ES-I3 (cell line): ENCODE measurements at regions not wholly inside any gene's neighbourhood (a gene's known extent, or its start where the extent isn't known, plus 50 kb on each side); places are given as distances from the start of the nearest gene placed in this dataset.
"Not testable (repeated sequence)": the region's sequence is repeated elsewhere in the genome, so short reads cannot be mapped to it uniquely, and the experiment has no call there.

ENCODE experiments used
- H3K36me3 ChIP-seq: 2 replicates; pipeline ENCODE4 v1.6.1; 2013; ENCODE audit warnings: mild to moderate bottlenecking, low read length, control low read depth, moderate library complexity; ENCODE audit not compliant: insufficient read depth
- H3K4me1 ChIP-seq: 2 replicates; pipeline ENCODE4 v1.6.1; 2013; ENCODE audit warnings: mild to moderate bottlenecking, control low read depth, low read length; ENCODE audit not compliant: insufficient read depth
- H3K9ac ChIP-seq: 2 replicates; pipeline ENCODE4 v1.6.1; 2013; ENCODE audit warnings: low read depth, mild to moderate bottlenecking, low read length, moderate library complexity
- H3K9me3 ChIP-seq: 2 replicates; pipeline ENCODE4 v1.6.1; 2013; ENCODE audit warnings: mild to moderate bottlenecking, low read length, moderate library complexity; ENCODE audit not compliant: control insufficient read depth, insufficient read depth

DNA sequence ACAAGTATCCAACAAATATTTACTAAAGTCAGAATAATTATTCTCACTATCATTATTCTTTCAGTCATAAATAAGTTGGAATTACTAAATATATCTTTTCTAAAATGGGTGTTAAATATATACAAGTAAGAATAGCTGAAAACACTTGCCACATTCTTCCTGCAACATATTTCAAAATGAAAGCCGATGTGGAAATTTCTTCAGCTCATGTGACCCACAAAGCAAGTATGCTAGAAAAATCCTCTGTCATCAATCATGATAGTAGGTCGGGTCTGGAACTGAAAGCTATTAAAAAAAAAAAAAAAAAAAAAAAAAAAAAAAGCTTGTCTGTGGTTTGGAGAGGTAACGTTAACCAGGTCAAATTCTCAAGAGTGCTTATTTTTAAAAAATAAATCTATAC, 344.7 kb downstream of the NEBL start:
- H3K36me3 ChIP-seq, result no peaks in the 10 kb centered on the region; the same call in 1 of the 2 replicates
- no peak overlapping the region for H3K9ac ChIP-seq
- H3K9me3 ChIP-seq, result no peaks in the 10 kb centered on the region; the same call in 1 of the 2 replicates
- no peaks in the 10 kb centered on the region for H3K4me1 ChIP-seq

DNA sequence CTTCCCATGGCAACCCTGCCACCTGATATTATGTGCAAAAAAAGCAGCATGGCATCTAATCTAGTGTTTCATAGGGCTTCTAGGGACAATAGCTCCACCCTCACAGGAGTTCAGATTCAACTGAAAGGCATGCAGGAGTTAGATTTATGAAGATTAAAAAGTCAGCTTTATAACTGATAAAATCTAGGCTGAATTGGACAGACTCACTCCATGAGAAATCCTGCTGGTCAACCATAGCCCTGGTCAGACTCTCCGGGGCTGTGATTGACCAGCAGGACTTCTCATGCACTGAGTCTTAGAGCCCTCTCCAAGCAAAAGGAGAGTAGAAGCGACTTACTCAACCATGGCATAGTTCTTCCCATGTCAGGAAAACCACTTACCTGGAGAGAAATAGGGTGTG, 345.4 kb downstream of the NEBL start:
- H3K9ac ChIP-seq, result no peak overlapping the region
- no peaks in the 10 kb centered on the region; the same call in 1 of the 2 replicates for H3K9me3 ChIP-seq
- H3K36me3 ChIP-seq, result no peaks in the 10 kb centered on the region; the same call in 1 of the 2 replicates
- no peaks in the 10 kb centered on the region for H3K4me1 ChIP-seq

DNA sequence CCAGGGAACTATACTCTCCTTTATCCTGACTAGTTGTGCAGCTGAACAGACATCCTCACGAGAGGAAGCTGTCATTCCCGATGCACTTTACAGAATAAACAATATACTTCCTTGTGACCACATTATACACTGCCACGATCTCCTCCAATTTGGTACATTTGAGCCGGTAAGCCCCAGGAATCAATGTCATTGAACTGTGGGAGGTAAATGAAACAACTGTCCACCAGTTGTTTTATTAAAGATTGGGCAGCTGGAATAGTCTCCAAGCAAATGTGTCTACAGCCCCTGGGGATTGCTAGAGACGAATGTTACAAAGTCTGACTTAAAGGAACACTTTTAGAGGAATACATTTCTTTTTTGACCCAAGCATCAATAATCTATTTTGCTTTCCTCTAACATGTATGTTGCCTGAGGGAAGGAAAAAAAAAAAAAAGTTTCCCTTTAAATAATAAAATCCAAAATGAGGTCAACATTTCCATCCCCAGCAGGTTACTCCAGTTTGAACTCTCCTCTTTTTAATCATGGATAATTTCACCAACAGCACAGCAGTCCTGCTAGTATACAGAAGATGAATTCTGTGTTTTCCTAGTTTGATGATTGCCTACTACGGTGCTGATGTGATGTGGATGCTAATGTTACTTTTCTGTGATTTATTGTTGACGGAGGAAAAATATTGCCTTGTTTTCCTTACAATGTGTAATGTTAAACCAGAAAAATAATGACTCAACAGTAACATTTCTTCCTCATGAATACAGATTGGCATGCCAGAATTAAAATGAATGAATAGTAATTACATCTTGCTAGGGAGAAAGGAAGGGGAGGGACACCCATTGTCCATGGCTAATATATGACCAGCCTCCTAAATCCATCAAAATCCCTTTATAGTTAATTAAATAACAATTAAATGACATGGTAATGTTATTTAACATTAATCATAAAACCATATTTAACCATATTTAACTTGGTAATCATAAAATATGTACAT, 360.9 kb downstream of the NEBL start:
- H3K36me3 ChIP-seq, result no peaks in the 10 kb centered on the region
- H3K9me3 ChIP-seq, result no peaks in the 10 kb centered on the region; the same call in none of the 2 replicates
- no peaks in the 10 kb centered on the region for H3K4me1 ChIP-seq
- no peak overlapping the region for H3K9ac ChIP-seq

DNA sequence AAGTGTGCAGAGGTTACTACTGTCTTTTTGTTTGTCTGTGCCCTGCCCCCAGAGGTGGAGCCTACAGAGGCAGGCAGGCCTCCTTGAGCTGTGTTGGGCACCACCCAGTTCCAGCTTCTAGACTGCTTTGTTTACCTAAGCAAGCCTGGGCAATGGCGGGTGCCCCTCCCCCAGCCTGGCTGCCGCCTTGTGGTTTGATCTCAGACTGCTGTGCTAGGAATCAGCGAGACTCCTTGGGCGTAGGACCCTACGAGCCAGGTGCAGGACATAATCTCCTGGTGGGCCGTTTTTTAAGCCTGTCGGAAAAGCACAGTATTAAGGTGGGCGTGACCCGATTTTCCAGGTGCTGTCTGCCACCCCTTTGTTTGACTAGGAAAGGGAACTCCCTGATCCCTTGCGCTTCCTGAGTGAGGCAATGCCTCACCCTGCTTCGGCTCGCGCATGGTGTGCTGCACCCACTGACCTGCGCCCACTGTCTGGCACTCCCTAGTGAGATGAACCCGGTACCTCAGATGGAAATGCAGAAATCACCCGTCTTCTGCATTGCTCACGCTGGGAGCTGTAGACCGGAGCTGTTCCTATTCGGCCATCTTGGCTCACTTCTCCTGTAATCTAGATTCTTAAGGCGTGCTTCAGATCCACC, 365.7 kb downstream of the NEBL start:
- H3K9ac ChIP-seq, H3K36me3 ChIP-seq, H3K4me1 ChIP-seq, H3K9me3 ChIP-seq: not testable (repeated sequence)

DNA sequence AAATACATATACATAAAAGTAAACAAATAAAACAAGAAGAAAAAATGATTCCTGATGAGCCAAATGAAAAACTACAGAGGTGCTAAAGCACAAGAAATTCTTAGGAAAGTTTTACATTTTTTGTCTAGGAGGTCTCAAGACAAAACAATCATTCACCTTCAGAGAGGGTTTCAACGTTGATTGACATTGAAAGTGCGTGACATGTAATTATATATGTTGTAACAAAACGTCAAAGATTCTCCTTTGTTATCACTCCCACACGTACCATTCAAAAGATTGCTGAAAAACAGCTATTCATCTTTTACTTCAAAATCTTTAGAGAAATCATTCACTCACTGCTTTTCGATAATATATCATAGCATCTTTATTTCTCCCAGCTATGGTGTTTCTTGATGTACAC, 375.9 kb downstream of the NEBL start:
- H3K36me3 ChIP-seq, result no peaks in the 10 kb centered on the region

DNA sequence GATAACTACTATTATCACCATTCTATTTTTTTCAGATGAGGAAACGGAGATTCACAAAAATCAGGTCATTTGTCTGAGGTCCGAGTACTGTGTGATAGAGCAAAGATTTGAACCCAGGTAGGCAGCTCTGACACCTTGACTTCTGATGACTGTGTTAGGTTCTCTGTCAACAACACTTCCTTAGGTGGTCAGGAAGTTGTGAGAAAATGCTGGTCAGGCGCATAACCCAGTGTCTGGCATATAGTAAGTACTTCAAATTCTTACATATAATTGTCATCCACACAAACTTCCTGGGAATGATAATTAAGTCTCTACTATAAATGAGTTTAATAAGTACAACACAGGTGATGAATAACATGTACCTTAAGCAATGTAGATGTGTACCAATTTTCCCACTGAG, 381.5 kb downstream of the NEBL start:
- no peak overlapping the region for H3K9ac ChIP-seq
- H3K4me1 ChIP-seq, result no peaks in the 10 kb centered on the region
- no peaks in the 10 kb centered on the region for H3K36me3 ChIP-seq
- H3K9me3 ChIP-seq, result peaks cover 3% of the 10 kb centered on the region; the same call in 1 of the 2 replicates

More for the DNA sequence above, 375.9 kb downstream of the NEBL start:
- Histone ChIP-seq H3K9ac (no peak overlapping the region), H3K4me1 (no peaks in the 10 kb centered on the region), H3K9me3 (no peaks in the 10 kb centered on the region)

DNA sequence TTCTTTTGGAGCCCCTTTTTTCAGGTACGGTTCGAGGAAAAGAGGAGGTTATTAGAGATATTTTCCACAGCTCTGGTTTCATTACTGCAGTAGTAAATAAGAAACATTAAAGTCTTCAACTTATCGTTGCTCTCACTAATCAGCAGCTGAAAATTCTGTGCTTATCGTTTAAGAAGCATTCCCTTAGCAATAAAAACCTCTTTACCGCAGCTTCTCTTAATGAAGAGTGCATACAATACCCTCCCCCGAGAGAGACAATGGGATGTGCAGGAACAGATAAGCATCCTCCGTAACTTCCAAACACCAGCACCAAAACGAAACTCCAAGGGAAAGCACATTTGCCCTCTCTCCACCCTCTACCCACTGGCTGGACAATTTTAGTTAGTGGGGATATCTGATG, 384.5 kb downstream of the NEBL start:
- Histone ChIP-seq H3K9ac (no peak overlapping the region), H3K9me3 (peaks cover 3% of the 10 kb centered on the region; the same call in 1 of the 2 replicates), H3K4me1 (no peaks in the 10 kb centered on the region), H3K36me3 (no peaks in the 10 kb centered on the region; the same call in 1 of the 2 replicates)

DNA sequence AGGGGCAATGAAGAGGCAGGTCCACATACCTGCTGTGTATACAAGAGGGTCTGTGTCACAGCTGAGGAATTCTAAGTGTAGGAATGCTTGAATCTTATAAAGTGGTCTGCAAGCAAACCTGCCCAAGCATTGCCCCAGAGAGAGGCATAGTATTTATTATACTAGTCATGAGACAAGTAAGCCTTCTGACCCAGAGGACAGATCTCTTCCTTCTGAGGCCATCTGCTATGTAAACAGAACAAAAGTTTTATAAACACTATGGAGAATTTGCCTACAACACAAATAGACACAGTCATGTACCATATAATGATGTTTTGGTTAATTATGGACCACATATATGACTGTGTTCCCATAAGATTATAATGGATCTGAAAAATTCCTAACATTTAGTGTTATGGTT, 388.2 kb downstream of the NEBL start:
- no peaks in the 10 kb centered on the region; the same call in 1 of the 2 replicates for H3K36me3 ChIP-seq
- no peak overlapping the region for H3K9ac ChIP-seq
- no peaks in the 10 kb centered on the region for H3K4me1 ChIP-seq
- peaks cover 3% of the 10 kb centered on the region; the same call in 1 of the 2 replicates for H3K9me3 ChIP-seq

DNA sequence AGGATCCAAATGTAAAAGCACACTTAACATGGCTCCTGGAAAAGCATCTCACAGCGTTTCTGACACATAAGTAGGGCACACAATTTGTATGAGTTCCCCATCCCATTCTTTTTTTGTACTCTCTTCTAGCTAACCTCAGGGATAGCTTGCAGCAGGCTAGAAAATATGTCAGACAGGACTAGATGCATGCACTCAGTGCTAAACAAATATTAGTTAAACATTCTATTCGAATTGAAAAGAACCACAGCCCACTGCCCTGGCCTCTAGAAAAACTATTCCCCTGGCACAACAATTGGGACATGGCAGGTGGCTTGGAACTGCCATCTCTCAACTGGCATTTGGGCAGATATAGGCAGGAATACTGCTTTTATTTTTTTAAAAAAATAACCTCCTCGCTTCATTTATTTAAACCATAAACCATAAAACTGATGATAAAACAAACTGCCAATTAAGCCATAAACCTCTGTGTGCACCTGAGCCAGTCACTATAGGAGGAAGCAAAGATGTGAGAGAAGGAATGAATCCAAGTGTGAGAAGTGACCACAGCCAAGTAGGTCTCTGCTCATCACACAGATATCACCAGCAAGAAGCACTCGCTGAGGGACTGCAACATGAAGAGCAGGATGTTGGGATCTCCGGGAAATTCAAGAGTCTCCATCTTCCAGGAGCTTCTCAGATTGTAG, 394.1 kb downstream of the NEBL start:
- no peaks in the 10 kb centered on the region for H3K36me3 ChIP-seq
- H3K4me1 ChIP-seq, result no peaks in the 10 kb centered on the region
- no peaks in the 10 kb centered on the region for H3K9me3 ChIP-seq
- H3K9ac ChIP-seq, result no peak overlapping the region

DNA sequence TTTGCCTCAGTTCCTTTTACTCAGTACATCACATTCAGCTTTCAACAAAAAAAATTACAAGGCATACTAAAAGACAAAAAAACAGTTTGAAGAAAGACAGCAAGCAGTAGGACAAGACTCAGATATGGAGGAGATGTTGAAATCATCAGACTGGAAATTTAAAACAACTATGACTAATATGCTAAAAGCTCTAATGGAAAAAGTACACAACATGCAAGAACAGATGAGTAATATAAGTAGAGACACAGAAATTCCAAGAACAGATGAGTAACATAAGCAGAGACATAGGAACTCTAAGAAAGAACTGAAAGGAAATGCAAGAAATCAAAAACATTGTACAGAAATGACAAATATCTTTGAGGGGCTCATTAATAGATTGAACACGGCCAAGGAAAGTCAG, 402.6 kb downstream of the NEBL start:
- H3K36me3 ChIP-seq, result no peaks in the 10 kb centered on the region
- H3K9me3 ChIP-seq, result peaks cover 3% of the 10 kb centered on the region
- H3K4me1 ChIP-seq, result no peaks in the 10 kb centered on the region
- no peak overlapping the region for H3K9ac ChIP-seq

DNA sequence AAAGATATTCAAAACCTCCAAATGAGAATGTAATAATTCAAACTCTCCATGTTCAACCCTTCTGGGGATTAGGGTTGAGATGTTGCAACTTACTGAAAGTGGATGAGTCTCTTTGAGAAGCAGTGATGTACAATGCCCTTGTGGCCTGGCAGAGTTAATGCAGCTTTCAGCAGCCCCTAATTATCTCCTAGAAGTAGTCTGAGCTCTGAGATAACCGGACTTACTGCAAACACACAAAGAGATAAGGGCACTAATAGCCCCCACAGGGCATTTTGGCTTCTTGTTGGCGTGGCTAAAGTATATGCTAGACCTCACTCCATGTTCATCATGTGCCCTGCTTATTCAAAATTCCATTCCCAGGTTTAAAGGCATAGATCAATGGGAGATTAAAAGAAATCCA, 404.7 kb downstream of the NEBL start:
- H3K9ac ChIP-seq, result no peak overlapping the region
- peaks cover 3% of the 10 kb centered on the region for H3K9me3 ChIP-seq

DNA sequence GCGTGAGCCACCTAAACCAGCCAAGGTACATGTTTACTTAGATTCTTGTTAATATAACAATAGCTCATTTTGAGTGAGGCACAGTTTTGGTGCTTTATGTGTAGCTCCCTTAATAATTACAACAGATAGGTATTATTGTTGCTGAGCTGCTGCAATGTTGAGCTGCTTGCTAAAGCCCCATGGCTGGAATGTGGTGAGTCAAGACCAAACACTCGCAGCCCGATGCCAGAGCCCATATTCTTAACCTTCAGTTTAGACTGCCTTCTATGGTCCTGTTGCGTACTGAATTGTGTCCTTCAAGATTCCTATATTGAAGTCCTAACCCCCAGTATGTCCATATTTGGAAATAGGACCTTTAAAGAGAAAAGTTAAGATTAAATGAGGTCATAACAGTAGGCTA, 407.1 kb downstream of the NEBL start:
- Histone ChIP-seq H3K9ac (no peak overlapping the region), H3K36me3 (no peaks in the 10 kb centered on the region), H3K9me3 (peaks cover 3% of the 10 kb centered on the region), H3K4me1 (no peaks in the 10 kb centered on the region)

More for the DNA sequence above, 404.7 kb downstream of the NEBL start:
- H3K4me1 ChIP-seq, result no peaks in the 10 kb centered on the region
- H3K36me3 ChIP-seq, result no peaks in the 10 kb centered on the region

DNA sequence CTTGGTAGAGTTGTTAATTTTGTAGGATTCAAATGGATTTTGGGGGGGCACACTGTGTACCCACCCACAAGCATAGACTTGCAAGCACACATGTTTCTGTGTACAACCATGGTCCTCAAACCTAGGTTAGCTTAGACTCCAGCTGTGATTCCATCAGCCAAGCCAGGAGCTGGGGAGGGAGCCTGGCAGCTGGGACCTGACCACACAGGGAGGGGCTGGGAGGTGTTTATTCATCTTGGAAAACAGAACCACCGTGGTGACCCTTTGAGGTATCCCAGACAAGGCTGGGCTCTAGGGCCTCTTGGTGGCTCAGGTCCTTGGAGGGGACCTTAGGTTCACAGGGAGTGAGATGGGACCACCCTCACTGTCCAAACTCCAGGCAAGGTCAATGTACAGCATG, 410.3 kb downstream of the NEBL start:
- H3K4me1 ChIP-seq, result no peaks in the 10 kb centered on the region
- H3K36me3 ChIP-seq, result no peaks in the 10 kb centered on the region
- no peaks in the 10 kb centered on the region for H3K9me3 ChIP-seq
- no peak overlapping the region for H3K9ac ChIP-seq

DNA sequence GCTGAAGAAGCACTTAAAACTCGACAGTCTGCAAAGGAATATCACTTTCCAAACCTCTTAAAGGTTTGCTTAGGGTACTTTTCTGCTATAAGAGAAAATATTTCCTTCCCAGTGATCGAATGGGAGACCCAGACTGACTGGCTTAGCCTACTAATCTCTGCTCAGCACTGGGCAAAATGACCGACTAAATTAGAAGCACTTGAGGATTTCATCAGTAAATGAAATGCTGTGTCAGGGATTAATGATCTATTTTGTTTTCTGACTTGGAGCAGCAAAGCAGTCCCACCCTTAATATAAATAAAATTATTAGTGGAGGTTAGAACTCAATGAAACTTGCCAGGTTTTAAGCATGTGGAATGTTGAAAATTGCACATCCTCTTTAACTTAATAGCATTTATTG, 411.6 kb downstream of the NEBL start:
- no peaks in the 10 kb centered on the region for H3K36me3 ChIP-seq
- H3K9ac ChIP-seq, result no peak overlapping the region
- H3K4me1 ChIP-seq, result no peaks in the 10 kb centered on the region
- peaks cover 5% of the 10 kb centered on the region; the same call in 1 of the 2 replicates for H3K9me3 ChIP-seq
